PC-3 (cell line): ENCODE measurements at regions not wholly inside any gene's neighbourhood (a gene's known extent, or its start where the extent isn't known, plus 50 kb on each side); places are given as distances from the start of the nearest gene placed in this dataset.

Experiments
- EZH2 ChIP-seq: fragments of 300-600 bp; sonication (generic); IDR thresholded peaks from one replicate; pipeline ENCODE4 v1.6.1; 2017; ENCODE audit warnings: antibody characterized with exemption, mild to moderate bottlenecking, low read length; ENCODE audit not compliant: unreplicated experiment
- TF ChIP-seq, protein P1 (sequence below): fragments of 300-600 bp; sonication (generic); conservative IDR thresholded peaks from 2 replicates; pipeline ENCODE4 v1.5.1; 2017; ENCODE audit warnings: antibody characterized with exemption, low read depth, mild to moderate bottlenecking, low read length

DNA sequence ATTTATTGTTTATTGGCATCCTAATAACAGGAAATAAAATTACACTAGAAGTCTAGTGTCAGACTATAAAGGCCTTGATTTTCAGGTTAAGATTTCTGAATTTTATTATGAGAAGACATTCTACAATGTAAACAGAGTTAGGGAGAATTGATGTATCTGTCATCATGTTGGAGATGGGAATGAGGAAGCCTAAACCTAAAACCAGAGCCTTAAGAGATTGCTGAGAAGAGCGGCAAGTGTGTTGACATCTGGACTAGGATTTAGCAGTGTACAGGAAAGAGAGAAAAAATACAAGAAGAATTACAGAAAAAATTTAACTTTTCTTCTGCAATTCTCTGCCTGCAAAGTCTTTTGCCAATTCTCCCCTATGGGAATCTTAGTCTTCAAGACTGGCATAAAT is 525.5 kb downstream of the NR2F1-AS1 start:
- TF ChIP-seq, protein P1, sequence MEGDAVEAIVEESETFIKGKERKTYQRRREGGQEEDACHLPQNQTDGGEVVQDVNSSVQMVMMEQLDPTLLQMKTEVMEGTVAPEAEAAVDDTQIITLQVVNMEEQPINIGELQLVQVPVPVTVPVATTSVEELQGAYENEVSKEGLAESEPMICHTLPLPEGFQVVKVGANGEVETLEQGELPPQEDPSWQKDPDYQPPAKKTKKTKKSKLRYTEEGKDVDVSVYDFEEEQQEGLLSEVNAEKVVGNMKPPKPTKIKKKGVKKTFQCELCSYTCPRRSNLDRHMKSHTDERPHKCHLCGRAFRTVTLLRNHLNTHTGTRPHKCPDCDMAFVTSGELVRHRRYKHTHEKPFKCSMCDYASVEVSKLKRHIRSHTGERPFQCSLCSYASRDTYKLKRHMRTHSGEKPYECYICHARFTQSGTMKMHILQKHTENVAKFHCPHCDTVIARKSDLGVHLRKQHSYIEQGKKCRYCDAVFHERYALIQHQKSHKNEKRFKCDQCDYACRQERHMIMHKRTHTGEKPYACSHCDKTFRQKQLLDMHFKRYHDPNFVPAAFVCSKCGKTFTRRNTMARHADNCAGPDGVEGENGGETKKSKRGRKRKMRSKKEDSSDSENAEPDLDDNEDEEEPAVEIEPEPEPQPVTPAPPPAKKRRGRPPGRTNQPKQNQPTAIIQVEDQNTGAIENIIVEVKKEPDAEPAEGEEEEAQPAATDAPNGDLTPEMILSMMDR = no peak
- TF ChIP-seq EZH2 = no peak
